IMR-90 (cell line): ENCODE measurements at regions not wholly inside any gene's neighbourhood (a gene's known extent, or its start where the extent isn't known, plus 50 kb on each side); places are given as distances from the start of the nearest gene placed in this dataset.

Experiments used
- ATAC-seq: fragments of 200-7000 bp; cut with Tn5 transposase; 2 replicates; pipeline ENCODE4 v1.9.1; 2020; ENCODE audit warnings: low read depth, mild to moderate bottlenecking, moderate library complexity
- BruUV-seq: library from RNA; stranded (reverse); fragments of 400-500 nt; replicated peaks from 2 replicates; lab custom pipeline; 2021; lab: Mats Ljungman, UMichigan
- CTCF ChIA-PET: fragments of 300-600 bp; formaldehyde crosslinking; extraction: SDS; loops from one replicate; lab custom pipeline; 2021; ENCODE audit warnings: antibody characterized with exemption; lab: Yijun Ruan, JAX
- POLR2A ChIA-PET: fragments of 300-600 bp; sonication (Branson Sonifier 250); formaldehyde crosslinking; loops from one replicate; lab custom pipeline; 2022; ENCODE audit warnings: antibody characterized with exemption; ENCODE audit not compliant: unreplicated experiment; lab: Charles Lee
- DNase-seq: peaks from one replicate; pipeline ENCODE4 v3.0.0; 2013
- H2AFZ ChIP-seq: replicated peaks from 2 replicates; pipeline ENCODE3; 2013; ENCODE audit warnings: low read length, mild to moderate bottlenecking; ENCODE audit not compliant: poor library complexity
- H2AK5ac ChIP-seq: 2 replicates; pipeline ENCODE4 v1.6.1; 2013; ENCODE audit warnings: low read depth, low read length, inconsistent platforms
- H2AK9ac ChIP-seq: replicated peaks from 2 replicates; pipeline ENCODE3; 2013; ENCODE audit warnings: mild to moderate bottlenecking, low read depth, low read length, moderate library complexity; ENCODE audit not compliant: poor library complexity
- H2BK120ac ChIP-seq: 2 replicates; pipeline ENCODE4 v1.6.1; 2013; ENCODE audit warnings: low read depth, low read length, inconsistent platforms
- H2BK15ac ChIP-seq: 3 replicates; pipeline ENCODE4 v1.6.1; 2013; ENCODE audit warnings: low read depth, low read length, inconsistent platforms
- H2BK20ac ChIP-seq: 2 replicates; pipeline ENCODE4 v1.6.1; 2013; ENCODE audit warnings: low read depth, mild to moderate bottlenecking, inconsistent platforms, low read length, moderate library complexity
- H2BK5ac ChIP-seq: 2 replicates; pipeline ENCODE4 v1.6.1; 2013; ENCODE audit warnings: mild to moderate bottlenecking, low read depth, low read length, inconsistent platforms; ENCODE audit not compliant: poor library complexity, severe bottlenecking
- H3K14ac ChIP-seq: replicated peaks from 2 replicates; pipeline ENCODE4 v1.6.1; 2013; ENCODE audit warnings: low read depth, low read length, inconsistent platforms
- H3K18ac ChIP-seq: 2 replicates; pipeline ENCODE4 v1.6.1; 2013; ENCODE audit warnings: low read depth, low read length, control low read depth
- H3K23ac ChIP-seq: 2 replicates; pipeline ENCODE4 v1.6.1; 2013; ENCODE audit warnings: low read depth, low read length, inconsistent platforms
- H3K27ac ChIP-seq: 2 replicates; pipeline ENCODE4 v1.5.1; 2013; ENCODE audit warnings: mild to moderate bottlenecking, control low read depth, low read length; ENCODE audit not compliant: insufficient read depth
- H3K27me3 ChIP-seq: 2 replicates; pipeline ENCODE4 v1.6.1; 2013; ENCODE audit warnings: low read length; ENCODE audit not compliant: control insufficient read depth, insufficient read depth
- H3K36me3 ChIP-seq: 2 replicates; pipeline ENCODE4 v1.6.1; 2013; ENCODE audit warnings: low read length, mixed read lengths; ENCODE audit not compliant: control insufficient read depth, insufficient read depth
- H3K4ac ChIP-seq: 2 replicates; pipeline ENCODE4 v1.6.1; 2013; ENCODE audit warnings: low read depth, low read length, inconsistent platforms
- H3K4me1 ChIP-seq: 2 replicates; pipeline ENCODE4 v1.6.1; 2013; ENCODE audit warnings: low read length, mixed read lengths; ENCODE audit not compliant: control insufficient read depth, insufficient read depth
- H3K4me2 ChIP-seq: 2 replicates; pipeline ENCODE4 v1.6.1; 2013; ENCODE audit warnings: low read depth, mild to moderate bottlenecking, control low read depth, low read length, moderate library complexity
- H3K4me3 ChIP-seq: 2 replicates; pipeline ENCODE4 v1.5.1; 2013; ENCODE audit warnings: low read depth, mild to moderate bottlenecking, control low read depth, low read length, moderate library complexity; ENCODE audit not compliant: insufficient read depth
- H3K56ac ChIP-seq: 2 replicates; pipeline ENCODE4 v1.6.1; 2013; ENCODE audit warnings: low read length, inconsistent platforms; ENCODE audit not compliant: insufficient read depth; ENCODE audit errors: extremely low read depth
- H3K79me1 ChIP-seq, 2 experiments: 2 replicates each; pipeline ENCODE4 v1.6.1; 2013; ENCODE audit warnings: low read length in 2 of 2, inconsistent platforms in 1 of 2, low read depth in 1 of 2
- H3K9ac ChIP-seq: 2 replicates; pipeline ENCODE4 v1.6.1; 2013; ENCODE audit warnings: low read depth, low read length, control low read depth
- H3K9me1 ChIP-seq: 2 replicates; pipeline ENCODE4 v1.6.1; 2013; ENCODE audit warnings: low read length, inconsistent platforms; ENCODE audit not compliant: insufficient read depth
- H3K9me3 ChIP-seq: 2 replicates; pipeline ENCODE4 v1.6.1; 2013; ENCODE audit warnings: low read length; ENCODE audit not compliant: control insufficient read depth, insufficient read depth
- H4K20me1 ChIP-seq: 2 replicates; pipeline ENCODE4 v1.6.1; 2013; ENCODE audit warnings: low read length, inconsistent platforms; ENCODE audit not compliant: insufficient read depth
- H4K5ac ChIP-seq: 2 replicates; pipeline ENCODE4 v1.6.1; 2013; ENCODE audit warnings: mild to moderate bottlenecking, low read depth, low read length, control low read depth
- H4K8ac ChIP-seq, 2 experiments: 2 replicates each; pipeline ENCODE4 v1.6.1; 2013; ENCODE audit warnings: low read depth in 2 of 2, low read length in 2 of 2, control low read depth in 1 of 2, inconsistent platforms in 1 of 2
- H4K91ac ChIP-seq: 2 replicates; pipeline ENCODE4 v1.6.1; 2013; ENCODE audit warnings: low read depth, low read length, inconsistent platforms; ENCODE audit not compliant: insufficient read depth
- BHLHE40 ChIP-seq: fragments of 150-350 bp; IDR thresholded peaks from 2 replicates; pipeline ENCODE4 v1.6.1; 2016; ENCODE audit warnings: mild to moderate bottlenecking, low read depth, low read length
- CEBPB ChIP-seq: IDR thresholded peaks from 2 replicates; pipeline ENCODE4 v1.6.1; 2012; ENCODE audit warnings: low read depth, low read length, improper control_type of control experiment
- CHD1 ChIP-seq: IDR thresholded peaks from 2 replicates; pipeline ENCODE4 v1.6.1; 2012; ENCODE audit warnings: low read depth, low read length, improper control_type of control experiment
- FOS ChIP-seq: fragments of 150-350 bp; IDR thresholded peaks from 2 replicates; pipeline ENCODE4 v1.6.1; 2016; ENCODE audit warnings: low read depth, low read length
- MAFK ChIP-seq: IDR thresholded peaks from 2 replicates; pipeline ENCODE4 v1.6.1; 2012; ENCODE audit warnings: low read depth, low read length, improper control_type of control experiment
- NFE2L2 ChIP-seq: fragments of 150-350 bp; IDR thresholded peaks from 2 replicates; pipeline ENCODE4 v1.6.1; 2016; ENCODE audit warnings: low read depth, mild to moderate bottlenecking, low read length
- POLR2A ChIP-seq: IDR thresholded peaks from 2 replicates; pipeline ENCODE4 v1.6.1; 2012; ENCODE audit warnings: mild to moderate bottlenecking, low read depth, low read length
- RFX5 ChIP-seq: IDR thresholded peaks from 2 replicates; pipeline ENCODE4 v1.8.0; 2012; ENCODE audit warnings: low read depth, mild to moderate bottlenecking, low read length, moderate library complexity
- SMC3 ChIP-seq: fragments of 150-350 bp; IDR thresholded peaks from 2 replicates; pipeline ENCODE4 v1.6.1; 2016; ENCODE audit warnings: low read depth, mild to moderate bottlenecking, antibody characterized with exemption, low read length, moderate library complexity
- WGBS, 2 experiments: methylation state at CpG; one replicate each; pipeline versions ENCODE4 v1.1.5 to v1.1.7; 2013; ENCODE audit warnings: missing lambda C conversion rate in 2 of 2; ENCODE audit not compliant: insufficient read length in 1 of 2; ENCODE audit errors: extremely low coverage in 2 of 2; 5-methylcytosine and 5-hydroxymethylcytosine counted together
- dilution Hi-C: fragments of 300-500 bp; cut with HindIII; formaldehyde crosslinking; loops from one replicate; pipeline ENCODE4 v1.14.3; 2018; ENCODE audit warnings: low sequenced_read_pairs; ENCODE audit not compliant: unreplicated experiment
- in situ Hi-C: fragments of 300-500 bp; cut with MboI; formaldehyde crosslinking; loops from 3 replicates; pipeline ENCODE4 v1.14.3; 2019; ENCODE audit warnings: low sequenced_read_pairs, inconsistent platforms, mixed read lengths
- intact Hi-C: fragments of 100-400 bp; cut with micrococcal nuclease; formaldehyde crosslinking; loops from 2 replicates; pipeline ENCODE4 v1.10.0; 2022
- TF ChIP-seq, protein P1 (sequence below): fragments of 150-350 bp; IDR thresholded peaks from 2 replicates; pipeline ENCODE4 v1.6.1; 2017; ENCODE audit warnings: mild to moderate bottlenecking, antibody characterized with exemption, low read length, low read depth
- TF ChIP-seq, protein P2 (sequence below): fragments of 150-350 bp; IDR thresholded peaks from 2 replicates; pipeline ENCODE4 v1.6.1; 2016; ENCODE audit warnings: low read depth, mild to moderate bottlenecking, low read length, moderate library complexity, borderline replicate concordance
- TF ChIP-seq, protein P3 (sequence below): conservative IDR thresholded peaks from 2 replicates; pipeline ENCODE4 v1.5.1; 2012; ENCODE audit warnings: mild to moderate bottlenecking, low read depth, low read length, improper control_type of control experiment

DNA sequence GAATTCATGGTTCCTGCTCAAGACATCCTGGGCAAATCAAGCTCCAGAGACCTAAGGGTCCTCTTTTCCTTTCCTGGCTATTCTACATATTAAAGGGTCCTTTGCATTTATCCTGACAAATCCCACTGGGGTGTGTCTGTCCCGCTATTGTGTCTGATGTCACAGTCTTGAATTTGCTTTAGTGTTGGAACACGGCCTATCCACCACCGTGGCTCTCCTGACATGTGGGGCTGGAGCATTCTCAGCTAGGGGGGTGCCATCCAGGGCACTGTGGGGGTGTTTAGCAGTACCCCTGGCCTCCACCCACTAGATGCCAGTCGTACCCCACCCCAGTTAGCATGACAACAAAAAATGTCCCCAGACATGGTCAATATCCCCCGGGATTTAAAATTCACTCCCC is 92.9 kb downstream of the IRF8 start:
- peaks cover 87% of the 10 kb centered on the region for H3K27me3 ChIP-seq
- in situ Hi-C loops (no loop called here), dilution Hi-C loops (no loop called here), intact Hi-C loops (no loop called here)
- no TSS peak for BruUV-seq
- CTCF ChIA-PET: no interaction called here
- H2BK20ac ChIP-seq: no peak overlapping the region
- no peak overlapping the region for H2AK9ac ChIP-seq
- H4K91ac ChIP-seq: no peak overlapping the region
- DNase-seq: no peak
- H3K18ac ChIP-seq: no peak overlapping the region
- no peak overlapping the region for H3K56ac ChIP-seq
- TF ChIP-seq POLR2A: no peak
- TF ChIP-seq, protein P1, sequence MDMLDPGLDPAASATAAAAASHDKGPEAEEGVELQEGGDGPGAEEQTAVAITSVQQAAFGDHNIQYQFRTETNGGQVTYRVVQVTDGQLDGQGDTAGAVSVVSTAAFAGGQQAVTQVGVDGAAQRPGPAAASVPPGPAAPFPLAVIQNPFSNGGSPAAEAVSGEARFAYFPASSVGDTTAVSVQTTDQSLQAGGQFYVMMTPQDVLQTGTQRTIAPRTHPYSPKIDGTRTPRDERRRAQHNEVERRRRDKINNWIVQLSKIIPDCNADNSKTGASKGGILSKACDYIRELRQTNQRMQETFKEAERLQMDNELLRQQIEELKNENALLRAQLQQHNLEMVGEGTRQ: no peak
- TF ChIP-seq NFE2L2: no peak
- TF ChIP-seq MAFK: no peak
- TF ChIP-seq SMC3: no peak
- no peak for TF ChIP-seq FOS
- TF ChIP-seq BHLHE40: no peak
- TF ChIP-seq CHD1: no peak
- TF ChIP-seq, protein P2, sequence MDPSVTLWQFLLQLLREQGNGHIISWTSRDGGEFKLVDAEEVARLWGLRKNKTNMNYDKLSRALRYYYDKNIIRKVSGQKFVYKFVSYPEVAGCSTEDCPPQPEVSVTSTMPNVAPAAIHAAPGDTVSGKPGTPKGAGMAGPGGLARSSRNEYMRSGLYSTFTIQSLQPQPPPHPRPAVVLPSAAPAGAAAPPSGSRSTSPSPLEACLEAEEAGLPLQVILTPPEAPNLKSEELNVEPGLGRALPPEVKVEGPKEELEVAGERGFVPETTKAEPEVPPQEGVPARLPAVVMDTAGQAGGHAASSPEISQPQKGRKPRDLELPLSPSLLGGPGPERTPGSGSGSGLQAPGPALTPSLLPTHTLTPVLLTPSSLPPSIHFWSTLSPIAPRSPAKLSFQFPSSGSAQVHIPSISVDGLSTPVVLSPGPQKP: no peak
- TF ChIP-seq RFX5: no peak
- TF ChIP-seq, protein P3, sequence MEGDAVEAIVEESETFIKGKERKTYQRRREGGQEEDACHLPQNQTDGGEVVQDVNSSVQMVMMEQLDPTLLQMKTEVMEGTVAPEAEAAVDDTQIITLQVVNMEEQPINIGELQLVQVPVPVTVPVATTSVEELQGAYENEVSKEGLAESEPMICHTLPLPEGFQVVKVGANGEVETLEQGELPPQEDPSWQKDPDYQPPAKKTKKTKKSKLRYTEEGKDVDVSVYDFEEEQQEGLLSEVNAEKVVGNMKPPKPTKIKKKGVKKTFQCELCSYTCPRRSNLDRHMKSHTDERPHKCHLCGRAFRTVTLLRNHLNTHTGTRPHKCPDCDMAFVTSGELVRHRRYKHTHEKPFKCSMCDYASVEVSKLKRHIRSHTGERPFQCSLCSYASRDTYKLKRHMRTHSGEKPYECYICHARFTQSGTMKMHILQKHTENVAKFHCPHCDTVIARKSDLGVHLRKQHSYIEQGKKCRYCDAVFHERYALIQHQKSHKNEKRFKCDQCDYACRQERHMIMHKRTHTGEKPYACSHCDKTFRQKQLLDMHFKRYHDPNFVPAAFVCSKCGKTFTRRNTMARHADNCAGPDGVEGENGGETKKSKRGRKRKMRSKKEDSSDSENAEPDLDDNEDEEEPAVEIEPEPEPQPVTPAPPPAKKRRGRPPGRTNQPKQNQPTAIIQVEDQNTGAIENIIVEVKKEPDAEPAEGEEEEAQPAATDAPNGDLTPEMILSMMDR: no peak
- no peak for TF ChIP-seq CEBPB
- H3K14ac ChIP-seq: no peak overlapping the region
- peaks cover 3% of the 10 kb centered on the region; the same call in 1 of the 2 replicates for H3K9me3 ChIP-seq
- no CpG with 5 or more reads among the region's 5 CpGs for WGBS, 2 experiments
- H4K5ac ChIP-seq: no peak overlapping the region
- POLR2A ChIA-PET: no interaction called here
- H2AK5ac ChIP-seq: no peak overlapping the region
- H3K4me2 ChIP-seq: no peak overlapping the region
- H3K4me1 ChIP-seq: no peaks in the 10 kb centered on the region
- no peak overlapping the region for H2BK15ac ChIP-seq
- no peak overlapping the region for H4K8ac ChIP-seq
- no peak overlapping the region for H2BK5ac ChIP-seq
- no peak overlapping the region for H2BK120ac ChIP-seq
- no peaks in the 10 kb centered on the region for H3K36me3 ChIP-seq
- H3K27ac ChIP-seq: no peak overlapping the region
- no peaks in the 10 kb centered on the region for H3K9me1 ChIP-seq
- H3K4ac ChIP-seq: no peak overlapping the region
- no peak overlapping the region for H3K9ac ChIP-seq
- H3K23ac ChIP-seq: no peak overlapping the region
- H2AFZ ChIP-seq: no peak overlapping the region
- H4K20me1 ChIP-seq: peaks cover 4% of the 10 kb centered on the region; the same call in 1 of the 2 replicates
- H3K79me1 ChIP-seq: no peaks in the 10 kb centered on the region
- ATAC-seq: no peak
- no peak overlapping the region for H3K4me3 ChIP-seq
